ENCODE measurements at regions not wholly inside any gene's neighbourhood (a gene's known extent, or its start where the extent isn't known, plus 50 kb on each side); places are given as distances from the start of the nearest gene placed in this dataset.
"Not testable (repeated sequence)": the region's sequence is repeated elsewhere in the genome, so short reads cannot be mapped to it uniquely, and the experiment has no call there.

DNA sequence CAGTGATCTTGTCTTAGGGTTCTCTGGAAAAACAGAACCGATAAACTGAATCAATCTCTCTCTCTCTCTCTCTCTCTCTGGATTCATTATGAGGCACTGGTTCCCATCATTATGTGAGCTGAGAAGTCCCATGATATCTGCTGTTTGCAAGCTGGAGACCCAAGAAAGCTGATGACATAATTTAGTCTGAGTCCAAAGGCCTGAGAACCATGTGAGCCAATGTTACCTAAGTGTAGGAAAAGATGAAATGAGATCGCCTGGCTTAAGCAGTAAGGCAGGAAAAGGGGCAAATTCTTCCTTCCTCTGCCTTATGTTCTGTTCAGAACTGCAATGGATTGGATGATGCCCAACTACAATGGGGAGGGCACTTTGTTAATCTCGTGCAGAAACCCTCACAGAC lies 207.4 kb downstream of the RBM46 start:
- TF ChIP-seq, protein P1, sequence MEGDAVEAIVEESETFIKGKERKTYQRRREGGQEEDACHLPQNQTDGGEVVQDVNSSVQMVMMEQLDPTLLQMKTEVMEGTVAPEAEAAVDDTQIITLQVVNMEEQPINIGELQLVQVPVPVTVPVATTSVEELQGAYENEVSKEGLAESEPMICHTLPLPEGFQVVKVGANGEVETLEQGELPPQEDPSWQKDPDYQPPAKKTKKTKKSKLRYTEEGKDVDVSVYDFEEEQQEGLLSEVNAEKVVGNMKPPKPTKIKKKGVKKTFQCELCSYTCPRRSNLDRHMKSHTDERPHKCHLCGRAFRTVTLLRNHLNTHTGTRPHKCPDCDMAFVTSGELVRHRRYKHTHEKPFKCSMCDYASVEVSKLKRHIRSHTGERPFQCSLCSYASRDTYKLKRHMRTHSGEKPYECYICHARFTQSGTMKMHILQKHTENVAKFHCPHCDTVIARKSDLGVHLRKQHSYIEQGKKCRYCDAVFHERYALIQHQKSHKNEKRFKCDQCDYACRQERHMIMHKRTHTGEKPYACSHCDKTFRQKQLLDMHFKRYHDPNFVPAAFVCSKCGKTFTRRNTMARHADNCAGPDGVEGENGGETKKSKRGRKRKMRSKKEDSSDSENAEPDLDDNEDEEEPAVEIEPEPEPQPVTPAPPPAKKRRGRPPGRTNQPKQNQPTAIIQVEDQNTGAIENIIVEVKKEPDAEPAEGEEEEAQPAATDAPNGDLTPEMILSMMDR (IDR thresholded peaks at IDR 0.05; ENCODE audit: insufficient read depth, low read length), result no peak
- no peak for DNase-seq (ENCODE audit: low read depth)
- H3K4me3 ChIP-seq (ENCODE audit: low read depth, low read length), result no peak overlapping the region

DNA sequence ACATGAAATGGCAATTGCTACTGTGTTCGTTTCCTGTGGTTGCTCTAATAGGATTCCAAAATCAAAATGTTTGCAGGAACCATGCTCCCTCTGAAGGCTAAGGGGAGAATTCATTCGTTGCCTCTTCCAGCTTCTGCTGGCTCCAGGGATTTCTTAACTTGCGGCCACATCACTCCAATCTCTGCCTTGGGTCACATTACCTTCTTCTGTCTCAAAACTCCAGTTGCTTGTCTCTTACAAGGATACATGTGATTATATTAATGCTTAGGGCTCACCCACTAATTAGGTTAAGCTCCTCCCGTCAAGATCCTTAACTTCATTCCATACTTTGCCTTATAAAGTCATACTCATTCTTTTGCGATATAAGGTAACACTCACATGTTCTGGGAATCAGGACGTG lies 208.4 kb downstream of the RBM46 start:
- TF ChIP-seq, protein P1 (IDR thresholded peaks at IDR 0.05; ENCODE audit: insufficient read depth, low read length), result no peak
- DNase-seq (ENCODE audit: low read depth), result no peak
- no peak overlapping the region for H3K4me3 ChIP-seq (ENCODE audit: low read depth, low read length)

DNA sequence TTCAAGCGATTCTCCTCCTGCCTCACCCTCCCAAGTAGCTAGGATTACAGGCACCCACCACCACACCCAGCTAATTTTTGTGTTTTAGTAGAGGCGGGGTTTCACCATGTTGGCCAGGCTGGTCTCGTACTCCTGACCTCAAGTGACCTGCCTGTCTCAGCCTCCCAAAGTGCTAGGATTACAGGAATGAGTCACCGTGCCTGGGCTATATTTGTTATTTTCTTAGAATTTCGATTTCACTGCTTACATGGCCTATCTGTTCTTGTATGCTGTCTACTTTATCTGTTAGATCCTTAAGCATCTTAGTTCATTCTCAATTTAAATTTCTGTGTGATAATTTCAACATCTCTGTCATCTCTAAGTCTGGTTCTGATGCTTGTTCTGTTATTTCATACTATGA lies 210.6 kb upstream of the NPY2R start:
- not testable (repeated sequence) for DNase-seq (ENCODE audit: low read depth); H3K4me3 ChIP-seq (ENCODE audit: low read depth, low read length)

DNA sequence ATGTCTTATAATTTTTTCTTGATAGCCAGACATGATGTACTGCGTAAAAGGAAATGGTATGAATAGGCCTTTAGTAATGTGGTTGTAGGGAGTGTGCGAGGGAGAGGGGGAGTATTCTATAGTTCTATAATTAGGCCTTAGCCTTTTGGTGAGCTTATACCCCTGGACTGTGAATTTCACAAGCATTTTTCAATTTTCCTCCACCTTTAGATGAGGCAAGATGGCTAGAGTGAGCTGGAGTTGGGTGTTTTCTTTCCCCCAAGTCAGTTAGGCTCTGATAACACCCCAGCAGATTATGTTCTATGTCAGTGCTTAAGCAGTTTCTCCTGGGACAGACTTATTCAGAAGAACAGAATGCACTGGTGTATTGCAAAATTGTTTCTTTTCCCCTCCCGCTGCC lies 210.2 kb upstream of the NPY2R start:
- peak; percentile 92 for DNase-seq (ENCODE audit: low read depth)
- H3K4me3 ChIP-seq (ENCODE audit: low read depth, low read length), result no peak overlapping the region
- TF ChIP-seq, protein P1 (IDR thresholded peaks at IDR 0.05; ENCODE audit: insufficient read depth, low read length), result no peak

DNA sequence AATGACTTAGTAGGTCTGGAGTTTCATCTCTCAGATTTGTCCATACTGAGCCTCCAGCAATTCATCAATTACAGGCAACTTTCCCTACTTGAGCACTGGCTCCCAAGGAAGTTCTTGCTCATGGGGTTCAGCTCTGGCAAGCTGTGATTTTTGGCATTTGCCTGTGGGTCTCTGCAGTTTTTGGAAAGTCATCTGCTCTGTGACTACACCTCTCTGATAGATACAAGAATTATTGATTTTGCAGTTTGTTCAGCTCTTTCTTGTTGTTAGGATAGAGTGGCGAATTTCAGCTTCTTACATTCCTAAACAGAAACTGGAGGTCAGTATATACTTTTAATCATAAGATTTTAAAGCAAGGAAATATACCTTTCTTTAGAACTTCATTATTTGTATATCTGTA lies 209.7 kb upstream of the NPY2R start:
- no peak overlapping the region for H3K4me3 ChIP-seq (ENCODE audit: low read depth, low read length)
- DNase-seq (ENCODE audit: low read depth), result no peak
- TF ChIP-seq, protein P1 (IDR thresholded peaks at IDR 0.05; ENCODE audit: insufficient read depth, low read length), result no peak

DNA sequence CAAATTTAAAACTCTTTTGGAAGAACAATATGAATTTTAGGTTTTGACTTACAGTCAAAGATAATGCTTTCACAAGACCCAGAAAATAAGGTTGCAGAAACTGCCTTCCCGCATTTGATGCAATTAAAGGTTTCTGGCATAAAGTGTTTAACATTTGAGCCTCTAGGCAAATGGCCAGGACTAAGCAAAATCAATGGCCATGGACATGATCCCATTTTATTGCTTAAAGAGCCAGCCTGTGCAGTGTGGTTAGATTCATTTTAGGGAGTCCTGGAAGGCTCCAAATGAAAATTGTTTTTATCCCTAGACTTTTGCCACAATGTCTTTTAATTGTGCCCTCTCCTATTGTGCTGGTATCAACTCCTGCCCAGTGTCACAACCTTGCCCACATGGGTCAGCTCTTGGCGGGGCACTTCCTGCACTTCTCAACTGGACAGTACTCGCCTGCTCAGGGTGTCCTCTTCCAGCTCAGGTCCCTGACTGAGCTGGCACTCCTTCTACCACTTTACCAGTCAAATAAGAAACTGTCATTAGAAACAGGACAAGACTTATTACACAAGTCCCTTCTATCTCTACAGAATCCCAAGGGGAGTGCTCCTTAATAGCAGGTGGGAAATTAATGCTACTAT lies 208.4 kb upstream of the NPY2R start:
- peak; percentile 60 for DNase-seq (ENCODE audit: low read depth)
- TF ChIP-seq, protein P1 (IDR thresholded peaks at IDR 0.05; ENCODE audit: insufficient read depth, low read length), result no peak
- H3K4me3 ChIP-seq (ENCODE audit: low read depth, low read length), result no peak overlapping the region

DNA sequence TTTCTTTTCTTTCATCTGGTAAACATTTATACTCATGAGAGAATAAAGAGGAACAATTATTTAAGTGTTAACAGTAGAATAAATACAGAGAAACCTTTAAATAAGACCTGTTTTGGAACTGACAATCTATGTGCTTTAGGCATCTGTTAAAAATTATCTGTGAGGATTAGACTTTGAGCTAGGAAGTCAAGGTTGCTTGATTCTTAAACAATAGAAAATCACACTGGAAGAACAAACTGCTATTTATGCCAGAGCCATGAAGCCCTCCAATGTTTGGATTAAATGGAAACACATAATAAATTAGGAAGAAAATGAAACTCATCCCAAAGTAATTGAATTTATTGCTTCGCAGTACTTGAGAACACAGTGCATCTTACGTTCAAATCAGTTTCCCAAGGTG lies 207.2 kb upstream of the NPY2R start:
- no peak for DNase-seq (ENCODE audit: low read depth)
- TF ChIP-seq, protein P1 (IDR thresholded peaks at IDR 0.05; ENCODE audit: insufficient read depth, low read length), result no peak
- H3K4me3 ChIP-seq (ENCODE audit: low read depth, low read length), result no peak overlapping the region

Data from fibroblast of the aortic adventitia (primary cell).